ENCODE measurements at regions not wholly inside any gene's neighbourhood (a gene's known extent, or its start where the extent isn't known, plus 50 kb on each side); places are given as distances from the start of the nearest gene placed in this dataset.

- TF ChIP-seq, protein P1, sequence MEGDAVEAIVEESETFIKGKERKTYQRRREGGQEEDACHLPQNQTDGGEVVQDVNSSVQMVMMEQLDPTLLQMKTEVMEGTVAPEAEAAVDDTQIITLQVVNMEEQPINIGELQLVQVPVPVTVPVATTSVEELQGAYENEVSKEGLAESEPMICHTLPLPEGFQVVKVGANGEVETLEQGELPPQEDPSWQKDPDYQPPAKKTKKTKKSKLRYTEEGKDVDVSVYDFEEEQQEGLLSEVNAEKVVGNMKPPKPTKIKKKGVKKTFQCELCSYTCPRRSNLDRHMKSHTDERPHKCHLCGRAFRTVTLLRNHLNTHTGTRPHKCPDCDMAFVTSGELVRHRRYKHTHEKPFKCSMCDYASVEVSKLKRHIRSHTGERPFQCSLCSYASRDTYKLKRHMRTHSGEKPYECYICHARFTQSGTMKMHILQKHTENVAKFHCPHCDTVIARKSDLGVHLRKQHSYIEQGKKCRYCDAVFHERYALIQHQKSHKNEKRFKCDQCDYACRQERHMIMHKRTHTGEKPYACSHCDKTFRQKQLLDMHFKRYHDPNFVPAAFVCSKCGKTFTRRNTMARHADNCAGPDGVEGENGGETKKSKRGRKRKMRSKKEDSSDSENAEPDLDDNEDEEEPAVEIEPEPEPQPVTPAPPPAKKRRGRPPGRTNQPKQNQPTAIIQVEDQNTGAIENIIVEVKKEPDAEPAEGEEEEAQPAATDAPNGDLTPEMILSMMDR (IDR thresholded peaks at IDR 0.05): no peak
- TF ChIP-seq EZH2phosphoT487 (IDR thresholded peaks at IDR 0.05) (no peak), EZH2 (IDR thresholded peaks at IDR 0.05) (no peak)
Observed at GRCh38 chr11:92656783-92657182, 312.7 kb upstream of the MTNR1B start.
